ENCODE measurements at regions not wholly inside any gene's neighbourhood (a gene's known extent, or its start where the extent isn't known, plus 50 kb on each side); places are given as distances from the start of the nearest gene placed in this dataset.

- Histone ChIP-seq H3K9me3 (ENCODE audit: control insufficient read depth, insufficient read depth, low read depth, low read length) (no peaks in the 10 kb centered on the region), H3K36me3 (ENCODE audit: control insufficient read depth in 2 of 2, insufficient read depth in 1 of 2, low read length in 2 of 2) (no peaks in the 10 kb centered on the region), H3K4me3 (ENCODE audit: low read depth, low read length) (no peak overlapping the region), H3K27ac (ENCODE audit: extremely low read depth, low read depth, low read length) (no peak overlapping the region), H3K4me1 (ENCODE audit: control insufficient read depth, insufficient read depth, low read length) (no peaks in the 10 kb centered on the region)
- TF ChIP-seq ZNF747 (tag by site-specific recombination; IDR thresholded peaks at IDR 0.05) (no peak), ZNF624 (tag by site-specific recombination; IDR thresholded peaks at IDR 0.05) (no peak), REPIN1 (tag by site-specific recombination; IDR thresholded peaks at IDR 0.05; ENCODE audit: low read depth) (no peak), ZNF157 (tag by site-specific recombination; IDR thresholded peaks at IDR 0.05) (no peak), ZNF394 (tag by site-specific recombination; IDR thresholded peaks at IDR 0.05; ENCODE audit: borderline replicate concordance) (no peak), HOXD13 (CRISPR knock-in tag; IDR thresholded peaks at IDR 0.05; ENCODE audit: borderline replicate concordance) (no peak), ZNF830 (tag by site-specific recombination; IDR thresholded peaks at IDR 0.05; ENCODE audit: low read depth) (no peak), MYNN (tag by site-specific recombination; IDR thresholded peaks at IDR 0.05; ENCODE audit: borderline replicate concordance) (no peak), ZNF37A (tag by site-specific recombination; IDR thresholded peaks at IDR 0.05) (no peak), ZBTB10 (tag by site-specific recombination; IDR thresholded peaks at IDR 0.05) (no peak), ZNF214 (tag by site-specific recombination; IDR thresholded peaks at IDR 0.05; ENCODE audit: borderline replicate concordance) (no peak), ZNF404 (tag by site-specific recombination; IDR thresholded peaks at IDR 0.05) (no peak), ZNF433 (tag by site-specific recombination; IDR thresholded peaks at IDR 0.05; ENCODE audit: low read depth) (no peak), ZNF664 (tag by site-specific recombination; IDR thresholded peaks at IDR 0.05) (no peak), ZNF10 (tag by site-specific recombination; IDR thresholded peaks at IDR 0.05) (no peak), ZNF362 (tag by site-specific recombination; IDR thresholded peaks at IDR 0.05) (no peak), ZNF146 (tag by site-specific recombination; IDR thresholded peaks at IDR 0.05) (no peak), ZNF670 (tag by site-specific recombination; IDR thresholded peaks at IDR 0.05; ENCODE audit: low read depth) (no peak)
- CTCF ChIA-PET = no interaction called here
- POLR2A ChIA-PET = no interaction called here
These were observed 1968.7 kb upstream of the FLRT2 start for GRCh38 chr14:83561261-83561660.

- CTCF ChIA-PET = no interaction called here
- Histone ChIP-seq H3K36me3 (ENCODE audit: control insufficient read depth in 2 of 2, insufficient read depth in 1 of 2, low read length in 2 of 2) (no peaks in the 10 kb centered on the region), H3K4me1 (ENCODE audit: control insufficient read depth, insufficient read depth, low read length) (no peaks in the 10 kb centered on the region), H3K4me3 (ENCODE audit: low read depth, low read length) (no peak overlapping the region), H3K9me3 (ENCODE audit: control insufficient read depth, insufficient read depth, low read depth, low read length) (no peaks in the 10 kb centered on the region), H3K27ac (ENCODE audit: extremely low read depth, low read depth, low read length) (no peak overlapping the region)
- POLR2A ChIA-PET = no interaction called here
- TF ChIP-seq ZNF785 (tag by site-specific recombination; IDR thresholded peaks at IDR 0.05) (no peak), ZSCAN23 (tag by site-specific recombination; IDR thresholded peaks at IDR 0.05) (no peak), ZNF10 (tag by site-specific recombination; IDR thresholded peaks at IDR 0.05) (no peak), ZNF514 (tag by site-specific recombination; IDR thresholded peaks at IDR 0.05) (no peak), SP7 (tag by site-specific recombination; IDR thresholded peaks at IDR 0.05) (no peak), ZFP37 (tag by site-specific recombination; IDR thresholded peaks at IDR 0.05) (no peak), WT1 (tag by site-specific recombination; IDR thresholded peaks at IDR 0.05) (no peak), ZIC2 (tag by site-specific recombination; IDR thresholded peaks at IDR 0.05) (no peak), KLF7 (tag by site-specific recombination; IDR thresholded peaks at IDR 0.05; ENCODE audit: borderline replicate concordance) (no peak), ZNF610 (tag by site-specific recombination; IDR thresholded peaks at IDR 0.05; ENCODE audit: borderline replicate concordance) (no peak), ZBTB11 (tag by site-specific recombination; conservative IDR thresholded peaks at IDR 0.05; ENCODE audit: low read depth) (no peak), ZBTB1 (tag by site-specific recombination; IDR thresholded peaks at IDR 0.05) (no peak)
These were observed 1963.4 kb upstream of the FLRT2 start for GRCh38 chr14:83566567-83566966.
